Left colon (tissue), 2 donors: ENCODE measurements at regions not wholly inside any gene's neighbourhood (a gene's known extent, or its start where the extent isn't known, plus 50 kb on each side); places are given as distances from the start of the nearest gene placed in this dataset.

Experiments
- ATAC-seq: fragments of 200-7000 bp; cut with Tn5 transposase; one replicate; pipeline ENCODE4 v1.9.1; 2020; ENCODE audit warnings: mild to moderate bottlenecking, moderate library complexity
- DNase-seq, 2 donors: peaks; one replicate each; pipeline ENCODE4 v3.0.0-alpha.2; 2020
- intact Hi-C, 2 donors: fragments of 100-400 bp; cut with DNase I in 1 of 2; cut with micrococcal nuclease in 1 of 2; formaldehyde crosslinking; loops; one replicate each; pipeline versions ENCODE4 v1.11.2 to v1.14.0; 2022; cut with DNase I, micrococcal nuclease
- donor health status: DM: no; HTN: no; CAD: no.
- donor health status: DM: yes; HTN: yes; CAD: no.

DNA sequence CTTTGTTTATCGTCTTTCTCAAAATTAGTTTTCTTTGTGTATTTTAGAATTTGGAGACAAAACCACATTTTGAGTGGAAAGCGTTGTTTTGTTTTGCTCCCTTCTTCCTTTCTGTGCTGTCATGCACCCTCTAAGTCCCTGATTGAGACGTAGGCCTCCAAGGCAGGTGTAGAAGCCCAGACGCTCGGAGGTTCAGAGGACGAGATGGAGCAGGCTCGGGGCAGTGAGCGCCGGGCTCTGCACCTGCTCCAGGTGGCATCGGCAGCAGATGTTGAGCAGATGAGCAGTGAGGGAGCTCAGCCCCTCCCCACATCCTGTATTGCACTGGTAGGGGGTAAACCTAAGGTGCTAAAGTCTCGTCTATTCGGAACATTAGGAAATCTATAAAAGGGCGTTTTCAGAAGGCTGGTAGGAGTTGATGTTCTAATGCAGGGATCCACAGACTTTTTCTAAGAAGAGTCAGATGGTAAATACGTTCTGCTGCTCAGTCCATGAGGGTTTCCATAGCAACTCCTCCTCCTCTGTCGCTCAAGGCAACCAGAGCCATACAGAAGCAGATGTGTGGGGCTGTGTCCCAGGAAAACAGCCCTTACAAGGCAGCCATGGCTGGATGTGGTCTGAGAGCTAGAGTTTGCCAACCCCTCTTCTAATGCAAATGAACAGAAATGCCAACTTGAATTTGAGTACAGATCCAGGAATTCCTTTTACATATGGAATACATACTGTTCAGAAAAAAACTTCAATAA lies 724.2 kb downstream of the BRD1 start:
- DNase-seq (no peak), ATAC-seq (no peak)
- intact Hi-C loops: no loop called here

DNA sequence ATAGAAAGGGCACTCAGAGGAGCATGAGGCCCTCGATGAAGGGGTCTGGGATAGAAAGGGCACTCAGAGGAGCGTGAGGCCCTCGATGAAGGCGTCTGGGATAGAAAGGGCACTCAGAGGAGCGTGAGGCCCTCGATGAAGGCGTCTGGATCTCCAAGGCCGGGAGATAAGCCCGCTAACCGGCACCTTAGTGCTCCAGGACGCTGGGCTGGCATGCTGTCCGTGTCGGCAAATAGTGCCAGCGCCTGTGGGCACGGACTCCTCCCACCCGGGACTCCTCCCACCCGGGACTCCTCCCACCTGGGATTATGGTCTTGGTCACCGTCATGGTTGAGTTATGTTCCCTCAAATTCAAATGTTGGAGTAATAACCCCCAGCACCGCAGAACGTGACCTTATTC lies 725.3 kb downstream of the BRD1 start:
- intact Hi-C loops: no loop called here
- ATAC-seq (no peak), DNase-seq (no peak)

GRCh38 chr22:49101873-49102272 lies 725.8 kb downstream of the BRD1 start:
- intact Hi-C loops: no loop called here
- no peak for DNase-seq

DNA sequence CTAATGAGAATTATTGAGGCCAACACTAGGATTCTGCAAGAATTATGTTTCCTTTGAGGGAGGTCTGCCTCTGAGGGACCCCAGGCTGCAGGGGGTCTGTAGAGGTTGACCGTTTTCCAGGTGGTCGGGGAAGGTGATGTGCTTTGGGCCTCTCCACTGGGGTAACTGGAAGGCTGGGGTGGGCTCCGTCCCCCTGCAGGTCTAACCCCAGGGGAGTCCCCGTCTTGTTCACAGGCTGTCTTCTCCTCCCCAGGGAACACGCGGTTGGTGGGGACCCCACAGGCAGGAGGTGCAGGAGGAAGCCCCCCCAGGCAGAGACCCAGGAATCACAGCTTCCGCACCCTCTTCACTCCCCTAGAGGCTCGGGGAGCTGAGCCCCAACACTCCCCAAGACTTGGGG lies 726.4 kb downstream of the BRD1 start:
- intact Hi-C loops: no loop called here
- DNase-seq: no peak
- no peak for ATAC-seq

More at GRCh38 chr22:49101873-49102272, 725.8 kb downstream of the BRD1 start:
- no peak for ATAC-seq

GRCh38 chr22:49100773-49101172 lies 726.9 kb downstream of the BRD1 start:
- no peak for DNase-seq
- no peak for ATAC-seq
- intact Hi-C loops: no loop called here

GRCh38 chr22:49100316-49100715 lies 727.4 kb downstream of the BRD1 start:
- intact Hi-C loops: no loop called here
- no peak for ATAC-seq
- DNase-seq: no peak

- intact Hi-C loops: no loop called here
- no peak for ATAC-seq
- no peak for DNase-seq
These were observed 728.1 kb downstream of the BRD1 start for GRCh38 chr22:49099496-49100124.

GRCh38 chr22:49099089-49099488 lies 728.6 kb downstream of the BRD1 start:
- intact Hi-C loops: no loop called here
- no peak for DNase-seq
- no peak for ATAC-seq

DNA sequence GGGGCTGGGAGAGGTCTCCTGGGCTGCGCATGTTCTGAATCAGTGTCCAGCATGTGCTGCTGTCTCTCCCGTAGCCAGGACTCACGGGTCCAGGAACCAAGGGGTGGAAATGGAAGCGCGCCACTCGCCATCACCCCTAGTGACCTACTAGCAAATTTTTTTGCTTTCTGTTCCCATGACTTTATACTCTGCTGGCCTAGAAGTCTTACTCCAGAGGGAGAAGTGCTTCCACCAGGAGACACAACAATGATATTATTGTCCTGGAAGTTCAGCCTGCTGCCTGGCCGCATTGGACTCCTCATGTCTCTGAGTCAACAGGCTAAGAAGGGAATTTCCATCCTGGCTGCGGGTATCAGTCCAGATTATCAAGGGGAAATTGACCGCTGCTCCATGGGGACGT lies 729.7 kb downstream of the BRD1 start:
- DNase-seq (no peak), ATAC-seq (no peak)
- intact Hi-C loops: no loop called here

DNA sequence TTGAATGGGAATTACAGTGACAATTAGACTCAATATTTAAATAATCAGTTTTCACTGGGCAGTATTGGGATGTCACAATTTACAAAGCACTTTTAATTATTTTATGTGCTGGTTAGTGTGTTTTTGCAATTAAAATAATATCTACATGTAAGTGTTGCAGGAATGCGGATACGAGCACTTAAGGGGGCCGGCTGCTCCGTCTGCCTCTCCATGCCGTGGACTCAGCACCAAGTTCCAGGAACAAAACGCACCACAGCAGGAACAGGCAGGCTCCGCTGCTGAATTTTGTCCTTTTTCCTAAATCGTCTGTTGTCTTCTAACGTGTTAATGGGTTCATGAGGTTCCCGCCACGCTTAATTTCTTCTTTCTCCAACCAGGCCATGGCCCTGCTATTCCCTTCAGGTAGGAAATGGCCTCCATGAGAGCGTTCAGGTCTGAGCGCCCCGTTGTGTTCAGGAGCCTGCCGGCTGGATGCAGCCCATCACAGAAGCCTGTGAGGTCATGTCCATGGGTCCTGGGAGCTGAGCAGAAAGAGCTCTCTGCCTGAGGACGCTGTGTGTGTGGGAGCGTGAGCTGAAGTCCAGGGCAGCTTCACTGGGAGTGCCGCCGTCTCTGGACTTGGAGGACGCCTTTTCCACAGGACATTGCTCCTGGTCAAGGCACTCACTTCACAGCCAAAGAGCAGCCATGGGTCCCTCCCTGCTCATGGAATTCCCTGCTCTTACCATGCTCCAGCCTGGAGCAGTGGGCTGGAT lies 730.3 kb downstream of the BRD1 start:
- intact Hi-C loops: no loop called here
- DNase-seq (no peak), ATAC-seq (no peak)

DNA sequence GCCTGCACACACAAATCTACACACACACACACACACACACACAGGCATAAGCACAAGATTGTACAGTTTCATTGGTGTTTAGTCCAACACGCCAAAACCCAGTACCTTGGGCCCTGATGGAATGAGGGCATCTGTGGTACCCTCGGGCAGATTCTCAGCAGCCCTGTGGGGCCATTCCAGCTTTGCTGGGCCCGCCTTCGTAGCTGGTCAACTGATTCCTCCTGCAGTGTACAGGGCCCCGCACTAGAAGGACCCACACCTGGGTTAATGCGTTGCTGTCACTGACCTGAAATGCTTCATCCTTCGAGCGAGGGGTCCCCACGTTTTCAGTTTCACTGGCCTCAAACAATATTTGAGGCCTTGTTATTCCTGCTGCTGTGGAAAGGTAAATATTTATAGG lies 731.2 kb downstream of the BRD1 start:
- DNase-seq (no peak), ATAC-seq (no peak)
- intact Hi-C loops: no loop called here

- ATAC-seq: no peak
These were observed 732.3 kb downstream of the BRD1 start for GRCh38 chr22:49095366-49095765.

GRCh38 chr22:49094858-49095257 lies 732.8 kb downstream of the BRD1 start:
- ATAC-seq (no peak), DNase-seq (no peak)
- intact Hi-C loops: no loop called here

More at GRCh38 chr22:49095366-49095765, 732.3 kb downstream of the BRD1 start:
- intact Hi-C loops: no loop called here
- DNase-seq: no peak

- ATAC-seq: no peak
- no peak for DNase-seq
- intact Hi-C loops: no loop called here
These were observed 733.5 kb downstream of the BRD1 start for GRCh38 chr22:49094151-49094550.

DNA sequence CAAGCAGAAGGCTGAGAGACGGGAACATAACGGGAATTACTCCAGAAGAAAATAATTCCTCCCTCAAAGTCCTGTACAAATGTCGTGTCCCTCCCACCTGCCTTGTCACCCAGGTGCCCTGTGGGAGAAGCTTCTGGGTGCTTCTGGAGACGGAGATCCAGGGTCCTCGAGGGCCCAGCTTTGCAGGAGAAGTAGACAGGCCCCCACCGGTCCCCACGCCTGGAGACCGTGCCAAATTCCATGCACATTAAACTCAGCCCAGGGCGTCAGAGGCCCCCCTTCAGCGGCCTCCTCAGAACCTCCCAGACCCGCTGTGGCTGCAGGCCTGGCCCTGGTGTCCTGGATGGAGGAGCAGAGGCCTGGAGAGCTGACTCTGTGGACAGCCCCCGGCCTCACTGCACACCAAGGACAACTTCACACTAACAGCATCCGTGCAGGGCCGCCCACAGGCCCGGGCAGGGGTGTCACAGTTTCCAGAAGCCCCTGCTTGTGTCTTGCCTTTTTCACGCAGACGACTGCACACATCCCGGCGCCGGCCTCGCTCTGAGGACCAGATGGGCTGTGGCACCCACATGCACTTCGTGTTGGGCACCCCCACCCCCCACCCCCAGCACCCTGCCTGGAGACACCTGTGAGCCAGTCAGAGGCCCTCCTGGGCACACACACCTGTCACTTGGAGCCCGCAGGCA lies 734.3 kb downstream of the BRD1 start:
- DNase-seq (no peak), ATAC-seq (no peak)
- intact Hi-C loops: no loop called here

DNA sequence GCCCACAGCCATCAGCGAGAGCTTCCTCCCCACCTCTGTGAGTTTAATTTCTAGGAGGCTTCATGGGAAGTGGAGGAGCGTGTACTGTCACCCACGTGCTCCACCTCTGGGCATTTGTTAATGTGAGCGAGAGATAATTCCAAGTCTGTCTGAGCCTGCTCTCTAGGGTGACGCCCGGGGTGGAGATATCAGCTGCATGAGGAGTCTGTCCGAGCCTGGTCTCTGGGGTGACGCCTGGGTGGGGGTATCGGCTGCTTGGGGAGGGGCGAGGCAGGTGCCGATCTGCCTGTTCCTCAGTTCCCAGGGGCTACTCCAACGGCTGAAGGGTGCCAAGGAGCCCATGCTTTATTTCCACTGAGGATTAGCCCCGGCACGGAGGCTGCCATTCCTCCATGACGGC lies 735.0 kb downstream of the BRD1 start:
- DNase-seq (no peak), ATAC-seq (no peak)
- intact Hi-C loops: no loop called here

DNA sequence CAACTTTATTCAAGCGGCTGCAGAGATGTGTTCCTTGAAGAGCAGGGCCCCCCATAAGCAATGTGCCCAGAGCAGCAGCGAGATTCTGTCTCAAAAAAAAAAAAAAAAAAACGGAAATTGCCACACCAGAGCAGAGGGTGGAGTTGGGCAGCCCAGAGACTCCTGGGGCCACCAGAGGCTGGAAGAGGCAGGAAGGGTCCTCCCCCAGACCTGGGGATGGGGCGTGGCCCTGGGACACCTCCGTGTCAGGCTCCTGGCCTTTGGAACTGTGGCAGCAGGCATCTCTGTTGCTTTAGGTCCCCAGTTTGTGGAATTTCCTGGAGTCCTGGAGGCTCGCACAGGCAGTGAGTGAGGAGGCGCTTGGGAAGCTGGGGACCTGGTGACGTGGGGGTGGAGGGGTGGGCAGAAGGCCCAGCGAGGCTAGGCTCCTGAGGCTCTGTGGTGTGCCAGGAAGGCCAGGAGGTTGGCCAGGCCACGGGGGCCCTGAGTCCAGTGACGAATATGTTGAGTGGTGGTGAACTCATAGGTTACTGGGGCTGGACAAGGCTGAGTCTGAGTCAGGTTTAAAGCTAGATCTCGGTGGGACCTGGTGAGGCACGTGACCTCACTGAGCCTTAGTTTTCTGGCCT lies 735.6 kb downstream of the BRD1 start:
- intact Hi-C loops: no loop called here
- DNase-seq: no peak
- no peak for ATAC-seq

DNA sequence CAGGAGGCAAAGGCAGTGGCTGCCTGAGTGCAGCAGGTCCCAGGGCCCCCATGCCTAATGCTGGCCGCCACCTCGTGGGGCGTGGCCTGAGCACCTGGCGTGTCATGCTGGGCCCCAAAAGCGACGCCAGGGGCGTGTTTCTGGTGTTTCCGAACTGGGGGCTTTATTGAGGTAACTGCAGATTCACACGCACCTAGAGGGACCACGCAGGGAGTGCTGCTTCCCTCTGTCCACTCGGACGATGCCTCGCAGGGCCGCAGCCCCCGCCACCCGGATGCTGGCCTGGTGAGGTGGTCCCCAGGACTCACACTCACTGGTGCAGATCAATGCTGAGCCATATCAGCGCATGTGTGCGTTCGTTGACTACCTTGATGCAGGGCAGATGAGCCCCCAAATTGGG lies 736.2 kb downstream of the BRD1 start:
- intact Hi-C loops: no loop called here
- ATAC-seq: no peak

GRCh38 chr22:49090853-49091135 lies 736.9 kb downstream of the BRD1 start:
- intact Hi-C loops: no loop called here
- ATAC-seq: no peak
- DNase-seq: no peak

More for the DNA sequence above, 736.2 kb downstream of the BRD1 start:
- no peak for DNase-seq
